ENCODE measurements at regions not wholly inside any gene's neighbourhood (a gene's known extent, or its start where the extent isn't known, plus 50 kb on each side); places are given as distances from the start of the nearest gene placed in this dataset.

DNA sequence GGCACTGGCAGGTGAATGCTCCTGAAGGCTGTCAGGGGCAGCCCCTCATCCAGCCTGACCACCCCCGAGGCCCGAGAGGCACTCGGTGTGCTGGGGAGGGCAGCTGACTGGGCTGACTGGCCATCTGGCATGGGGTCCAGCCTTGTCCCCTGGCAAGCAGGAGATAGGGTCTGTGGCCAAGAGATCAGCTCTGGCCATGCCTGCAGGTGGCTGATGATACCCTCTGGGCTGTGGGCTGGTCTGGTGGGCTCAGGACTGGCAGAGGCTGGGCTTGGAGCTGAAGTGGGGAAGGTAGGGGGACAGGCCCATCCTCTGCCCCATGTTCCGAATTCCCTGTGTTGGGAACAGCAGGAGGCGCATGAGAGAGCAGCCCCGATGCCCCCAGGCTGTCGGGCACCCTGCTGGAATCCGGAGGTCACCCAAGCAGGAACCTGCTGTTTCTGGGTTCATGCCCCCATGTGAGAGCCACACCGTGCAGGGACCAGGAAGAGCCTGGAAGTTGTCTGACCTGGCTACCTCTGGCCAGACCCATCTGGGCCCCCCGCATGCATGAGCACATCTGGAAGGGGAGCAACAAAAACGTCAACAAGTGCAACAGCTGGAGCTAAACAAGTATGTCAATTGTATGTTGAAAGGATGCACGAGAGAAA is 527.0 kb downstream of the TBC1D22A start:
- TF ChIP-seq EZH2 (IDR thresholded peaks at IDR 0.05; ENCODE audit: insufficient read depth, poor library complexity, severe bottlenecking) (no peak), EZH2phosphoT487 (IDR thresholded peaks at IDR 0.05; ENCODE audit: insufficient read depth, low read depth) (no peak)
